ENCODE measurements at regions not wholly inside any gene's neighbourhood (a gene's known extent, or its start where the extent isn't known, plus 50 kb on each side); places are given as distances from the start of the nearest gene placed in this dataset.

- H3K9me3 ChIP-seq, result no peaks in the 10 kb centered on the region
- in situ Hi-C loops (cut with MboI; ENCODE audit: low pct_ligation_motif_present in 1 of 4, low pct_unique_long_range_greater_than_20kb in 1 of 4, low sequenced_read_pairs in 3 of 4) (no loop called here), intact Hi-C loops (cut with DNase I; ENCODE audit: low total_unique reads) (no loop called here)
- no peaks in the 10 kb centered on the region for H3K4me1 ChIP-seq
- H3K27me3 ChIP-seq, result no peaks in the 10 kb centered on the region
- no peak overlapping the region for H3K4me3 ChIP-seq
- no peaks in the 10 kb centered on the region for H3K36me3 ChIP-seq
- WGBS, 2 donors (ENCODE audit: low coverage in 1 of 2), result 54 to 58% methylated on average over 2 of the region's 2 CpGs
- no peak for DNase-seq
- no peak overlapping the region for H3K27ac ChIP-seq
- TF ChIP-seq CTCF (IDR thresholded peaks at IDR 0.05) (no peak), EP300 (IDR thresholded peaks at IDR 0.05; ENCODE audit: low read depth) (no peak), POLR2AphosphoS5 (IDR thresholded peaks at IDR 0.05) (no peak), POLR2A (IDR thresholded peaks at IDR 0.05) (no peak)
Measured at GRCh38 chr1:167145965-167146364, 52.1 kb downstream of the STYXL2 start.

GRCh38 chr1:167146903-167147539 lies 53.1 kb downstream of the STYXL2 start:
- Histone ChIP-seq H3K36me3 (no peaks in the 10 kb centered on the region), H3K4me3 (no peak overlapping the region), H3K9me3 (no peaks in the 10 kb centered on the region), H3K27ac (no peak overlapping the region), H3K27me3 (no peaks in the 10 kb centered on the region), H3K4me1 (no peaks in the 10 kb centered on the region)
- no peak for DNase-seq
- intact Hi-C loops (cut with DNase I; ENCODE audit: low total_unique reads), result no loop called here
- no peak for TF ChIP-seq EP300 (IDR thresholded peaks at IDR 0.05; ENCODE audit: low read depth)
- TF ChIP-seq POLR2AphosphoS5 (IDR thresholded peaks at IDR 0.05), result no peak
- no peak for TF ChIP-seq CTCF (IDR thresholded peaks at IDR 0.05)
- no peak for TF ChIP-seq POLR2A (IDR thresholded peaks at IDR 0.05)
- in situ Hi-C loops (cut with MboI; ENCODE audit: low pct_ligation_motif_present in 1 of 4, low pct_unique_long_range_greater_than_20kb in 1 of 4, low sequenced_read_pairs in 3 of 4), result no loop called here
- WGBS, 2 donors (ENCODE audit: low coverage in 1 of 2), result 54 to 82% methylated on average over 2 of the region's 2 CpGs

- TF ChIP-seq POLR2AphosphoS5 (IDR thresholded peaks at IDR 0.05) (no peak), POLR2A (IDR thresholded peaks at IDR 0.05) (no peak), EP300 (IDR thresholded peaks at IDR 0.05; ENCODE audit: low read depth) (no peak), CTCF (IDR thresholded peaks at IDR 0.05) (no peak)
- no peak for DNase-seq
- intact Hi-C loops (cut with DNase I; ENCODE audit: low total_unique reads) (no loop called here), in situ Hi-C loops (cut with MboI; ENCODE audit: low pct_ligation_motif_present in 1 of 4, low pct_unique_long_range_greater_than_20kb in 1 of 4, low sequenced_read_pairs in 3 of 4) (no loop called here)
- Histone ChIP-seq H3K4me3 (no peak overlapping the region), H3K27ac (no peak overlapping the region), H3K36me3 (no peaks in the 10 kb centered on the region), H3K27me3 (no peaks in the 10 kb centered on the region), H3K4me1 (no peaks in the 10 kb centered on the region), H3K9me3 (no peaks in the 10 kb centered on the region)
- WGBS, 2 donors (ENCODE audit: low coverage in 1 of 2), result 40 to 61% methylated on average over 1 of the region's 1 CpG
Measured at GRCh38 chr1:167148421-167148820, 54.5 kb downstream of the STYXL2 start.

GRCh38 chr1:167149793-167150491 lies 56.1 kb downstream of the STYXL2 start:
- 64 to 72% methylated on average over 3 to 4 of the region's 4 CpGs for WGBS, 2 donors (ENCODE audit: low coverage in 1 of 2)
- Histone ChIP-seq H3K9me3 (no peaks in the 10 kb centered on the region), H3K27me3 (no peaks in the 10 kb centered on the region), H3K4me1 (no peaks in the 10 kb centered on the region), H3K4me3 (no peak overlapping the region), H3K27ac (no peak overlapping the region), H3K36me3 (no peaks in the 10 kb centered on the region)
- TF ChIP-seq CTCF (IDR thresholded peaks at IDR 0.05), result no peak
- TF ChIP-seq POLR2AphosphoS5 (IDR thresholded peaks at IDR 0.05), result no peak
- no peak for TF ChIP-seq EP300 (IDR thresholded peaks at IDR 0.05; ENCODE audit: low read depth)
- TF ChIP-seq POLR2A (IDR thresholded peaks at IDR 0.05), result no peak
- intact Hi-C loops (cut with DNase I; ENCODE audit: low total_unique reads) (no loop called here), in situ Hi-C loops (cut with MboI; ENCODE audit: low pct_ligation_motif_present in 1 of 4, low pct_unique_long_range_greater_than_20kb in 1 of 4, low sequenced_read_pairs in 3 of 4) (no loop called here)
- DNase-seq, result no peak

Data from transverse colon (tissue), 4 donors.